ENCODE measurements at regions not wholly inside any gene's neighbourhood (a gene's known extent, or its start where the extent isn't known, plus 50 kb on each side); places are given as distances from the start of the nearest gene placed in this dataset.
"Not testable (repeated sequence)": the region's sequence is repeated elsewhere in the genome, so short reads cannot be mapped to it uniquely, and the experiment has no call there.

DNA sequence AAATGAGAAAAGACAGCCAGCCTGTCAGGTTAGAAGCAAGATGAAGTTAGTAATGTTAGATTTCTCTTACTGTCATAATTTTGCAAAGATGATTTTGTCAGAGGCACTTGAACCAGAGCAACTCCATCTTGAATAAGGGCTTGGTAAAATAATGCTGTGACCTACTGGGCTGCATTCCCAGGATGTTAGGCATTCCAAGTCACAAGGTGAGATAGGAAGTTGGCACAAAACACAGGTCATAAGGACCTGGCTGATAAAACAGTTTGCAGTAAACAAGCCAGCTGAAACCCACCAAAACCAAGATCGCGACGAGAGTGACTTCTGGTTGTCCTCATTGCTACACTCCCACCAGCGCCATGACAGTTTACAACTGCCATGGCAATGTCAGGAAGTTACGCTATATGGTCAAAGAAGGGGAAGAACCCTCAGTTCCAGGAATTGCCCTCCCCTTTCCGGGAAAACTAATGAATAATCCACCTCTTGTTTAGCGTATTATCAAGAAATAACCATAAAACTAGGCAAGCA lies 1313.5 kb upstream of the TMEM132C start:
- DNase-seq (ENCODE audit: low read depth in 4 of 4, low spot score in 3 of 4), result no peak

DNA sequence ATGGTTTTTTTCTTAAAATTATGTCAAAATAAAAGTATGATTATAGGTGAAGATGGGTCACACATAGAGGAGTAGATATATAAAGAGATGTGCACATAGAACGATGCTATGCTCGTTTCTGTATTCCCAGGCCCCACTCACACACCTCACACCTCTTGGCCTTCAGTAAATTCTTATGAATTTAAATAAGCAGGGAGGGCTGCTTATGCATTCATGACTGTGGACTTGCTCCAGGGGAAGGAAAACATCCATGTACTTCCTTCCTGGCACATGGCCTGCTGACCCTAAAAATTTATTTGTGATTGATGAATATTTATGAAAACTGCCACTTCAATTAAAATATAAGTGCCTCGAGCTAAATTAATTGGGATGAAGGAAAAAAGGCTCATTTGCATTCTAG lies 1306.7 kb upstream of the TMEM132C start:
- no peak for DNase-seq (ENCODE audit: low read depth in 4 of 4, low spot score in 3 of 4)

DNA sequence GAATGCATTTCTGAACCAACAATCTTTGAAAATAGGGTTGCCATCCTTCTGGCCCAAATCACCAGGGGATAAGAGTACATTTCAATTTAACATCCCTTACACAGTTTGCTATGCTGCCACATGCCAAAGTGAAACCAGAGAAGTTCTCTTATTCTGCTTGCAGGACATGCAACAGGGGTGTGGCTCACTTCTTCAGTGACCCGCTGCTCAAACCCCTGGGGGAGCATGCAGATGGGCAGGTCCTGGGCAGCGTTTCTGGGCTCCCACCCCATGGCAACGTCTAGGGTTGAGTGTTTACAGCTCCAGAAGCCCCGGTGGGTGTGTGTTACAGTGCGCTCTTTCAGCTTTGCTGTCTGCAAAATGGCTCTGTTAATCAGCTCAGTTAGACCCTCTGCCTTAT lies 1306.3 kb upstream of the TMEM132C start:
- no peak for DNase-seq (ENCODE audit: low read depth in 4 of 4, low spot score in 3 of 4)

DNA sequence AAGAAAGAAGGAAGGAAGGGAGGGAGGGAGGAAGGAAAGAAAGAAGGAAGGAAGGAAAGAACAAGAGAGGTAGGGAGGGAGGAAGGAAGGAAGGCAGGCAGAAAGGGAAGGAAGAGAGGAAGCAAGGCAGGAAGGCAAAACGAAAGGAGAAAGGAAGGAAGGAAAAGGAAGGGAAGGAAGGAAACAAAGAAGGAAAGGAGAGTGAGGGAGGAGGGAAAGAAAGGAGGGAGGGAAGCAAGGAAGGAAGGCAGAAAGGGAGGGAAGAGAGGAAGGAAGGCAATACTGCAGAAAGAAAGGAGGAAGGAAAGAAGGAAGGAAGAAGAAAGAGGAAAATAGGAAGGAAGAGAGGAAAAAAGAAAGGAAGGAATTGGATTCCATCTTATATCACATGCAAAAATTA lies 1303.1 kb upstream of the TMEM132C start:
- DNase-seq (ENCODE audit: low read depth in 4 of 4, low spot score in 3 of 4), result no peak

DNA sequence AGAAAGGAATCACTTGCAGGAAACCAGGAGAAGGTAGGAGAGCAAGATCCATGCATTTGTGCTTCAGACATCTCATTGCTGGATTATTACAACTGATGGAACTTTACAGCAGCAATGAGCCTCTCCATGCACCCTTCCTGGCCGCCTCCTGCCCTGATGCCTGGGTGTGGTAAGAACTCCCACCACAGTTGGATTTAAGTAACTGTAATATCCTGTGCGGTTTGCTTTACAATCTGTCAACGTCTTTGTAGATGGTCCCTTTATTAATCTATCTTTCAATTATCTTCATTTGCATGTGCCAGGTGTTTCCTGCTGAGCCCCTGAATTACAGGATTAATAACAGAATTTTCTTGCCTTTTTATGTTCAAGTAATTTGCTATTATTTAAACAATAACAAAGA lies 1300.5 kb upstream of the TMEM132C start:
- DNase-seq (ENCODE audit: low read depth in 4 of 4, low spot score in 3 of 4), result no peak

DNA sequence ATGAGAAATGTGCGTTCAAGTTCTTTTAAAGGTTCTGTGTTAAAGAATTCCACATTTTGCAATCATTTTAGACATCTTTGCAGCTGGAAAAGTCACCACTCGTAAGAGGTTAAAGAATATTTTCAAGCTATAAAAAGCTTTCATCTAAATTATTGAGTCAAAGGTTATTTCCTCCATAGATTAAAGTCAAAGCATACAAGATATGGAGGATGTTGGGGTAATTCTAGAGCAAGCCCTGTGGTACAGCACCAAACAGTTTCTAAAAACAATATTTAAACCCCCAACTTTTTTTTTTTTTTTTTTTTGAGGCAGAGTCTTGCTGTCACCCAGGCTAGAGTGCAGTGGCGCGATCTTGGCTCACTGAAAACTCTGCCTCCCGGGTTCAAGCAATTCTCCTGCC lies 1299.8 kb upstream of the TMEM132C start:
- no peak for DNase-seq (ENCODE audit: low read depth in 4 of 4, low spot score in 3 of 4)

DNA sequence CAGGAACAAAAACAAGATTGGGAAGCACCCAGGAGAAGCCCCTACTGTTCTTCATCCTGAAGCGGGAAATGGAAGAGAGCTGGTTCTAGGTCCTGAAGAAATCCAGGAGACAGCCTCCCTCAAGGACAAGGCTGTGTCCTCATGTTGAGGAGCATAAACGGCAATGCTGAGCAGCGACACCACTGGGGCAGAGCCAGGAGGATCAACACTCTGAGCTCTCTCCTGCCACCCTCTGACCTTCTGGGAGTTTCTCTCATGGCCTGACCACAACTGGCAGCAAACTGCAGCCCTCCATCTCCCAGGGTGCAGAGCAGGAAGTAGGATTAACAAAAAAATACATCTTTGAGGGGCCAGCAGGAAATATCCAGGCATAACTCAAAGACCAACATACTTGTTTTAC lies 1292.2 kb upstream of the TMEM132C start:
- no peak for DNase-seq (ENCODE audit: low read depth in 4 of 4, low spot score in 3 of 4)

DNA sequence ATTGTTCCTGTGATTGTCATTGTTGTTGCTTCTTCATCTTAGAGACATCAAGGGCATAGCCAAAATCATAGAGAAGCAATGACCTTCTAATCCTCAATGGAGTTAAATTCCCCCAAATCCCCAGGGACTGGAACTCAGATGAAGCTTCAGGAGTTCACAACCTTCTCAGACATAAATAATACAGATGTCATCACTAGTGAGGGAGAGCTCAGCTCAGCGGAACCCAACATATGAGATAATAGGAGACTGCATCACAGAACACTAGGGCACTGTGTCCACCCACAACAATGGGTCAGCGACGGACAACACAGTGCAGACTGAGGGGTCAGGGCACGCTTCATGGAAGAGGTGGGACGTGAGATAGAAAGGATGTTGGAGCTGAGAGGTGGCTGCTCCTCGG lies 1290.4 kb upstream of the TMEM132C start:
- no peak for DNase-seq (ENCODE audit: low read depth in 4 of 4, low spot score in 3 of 4)

DNA sequence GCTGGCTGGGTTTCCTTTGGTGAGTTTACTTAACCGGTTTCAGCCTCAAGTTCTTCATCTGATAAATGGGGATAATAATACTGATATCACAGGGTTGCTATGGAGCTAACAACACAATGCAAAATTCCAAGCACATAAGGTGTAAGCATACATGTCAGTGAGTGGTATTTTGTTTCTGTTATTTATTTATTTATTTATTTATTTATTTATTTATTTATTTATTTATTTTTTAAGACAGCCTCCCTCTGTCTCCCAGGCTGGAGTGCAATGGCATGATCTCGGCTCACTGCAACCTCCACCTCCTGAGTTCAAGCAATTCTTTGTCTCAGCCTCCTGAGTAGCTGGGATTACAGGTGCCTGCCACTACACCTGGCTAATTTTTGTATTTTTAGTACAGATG lies 1287.4 kb upstream of the TMEM132C start:
- DNase-seq (ENCODE audit: low read depth in 4 of 4, low spot score in 3 of 4), result not testable (repeated sequence)

DNA sequence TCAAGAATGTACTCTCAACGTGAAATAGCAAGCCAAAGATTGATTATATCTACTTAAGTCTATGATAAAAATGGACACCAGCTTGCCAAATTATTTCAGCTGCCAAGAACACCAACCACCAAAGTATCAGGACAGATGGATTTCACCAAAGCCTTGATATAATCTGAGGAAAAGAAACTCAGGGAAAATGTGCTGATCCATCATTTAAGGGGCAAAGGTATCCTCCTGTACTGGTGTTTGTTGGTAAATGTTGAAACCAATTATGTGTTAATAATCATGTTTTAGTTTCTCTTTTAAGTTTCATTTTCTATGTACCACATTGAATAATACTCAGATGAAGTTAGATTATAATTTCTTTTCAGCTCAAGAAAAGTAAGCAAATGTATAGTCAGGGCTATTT lies 1284.3 kb upstream of the TMEM132C start:
- no peak for DNase-seq (ENCODE audit: low read depth in 4 of 4, low spot score in 3 of 4)

DNA sequence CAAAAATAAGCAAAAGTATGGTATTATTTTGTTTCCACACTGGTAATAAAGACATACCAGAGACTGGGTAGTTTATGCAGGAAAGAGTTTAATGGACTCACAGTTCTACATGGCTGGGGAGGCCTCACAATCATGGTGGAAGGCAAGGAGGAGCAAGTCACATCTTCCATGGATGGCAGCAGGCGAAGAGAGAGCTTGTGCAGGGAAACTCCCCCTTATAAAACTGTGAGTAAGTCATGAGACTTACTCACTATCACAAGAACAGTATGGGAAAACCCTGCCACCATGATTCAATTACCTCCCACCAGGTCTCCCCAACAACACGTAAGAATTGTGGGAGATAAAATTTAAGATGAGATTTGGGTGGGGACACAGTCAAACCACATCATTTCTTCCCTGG lies 1283.2 kb upstream of the TMEM132C start:
- not testable (repeated sequence) for DNase-seq (ENCODE audit: low read depth in 4 of 4, low spot score in 3 of 4)

DNA sequence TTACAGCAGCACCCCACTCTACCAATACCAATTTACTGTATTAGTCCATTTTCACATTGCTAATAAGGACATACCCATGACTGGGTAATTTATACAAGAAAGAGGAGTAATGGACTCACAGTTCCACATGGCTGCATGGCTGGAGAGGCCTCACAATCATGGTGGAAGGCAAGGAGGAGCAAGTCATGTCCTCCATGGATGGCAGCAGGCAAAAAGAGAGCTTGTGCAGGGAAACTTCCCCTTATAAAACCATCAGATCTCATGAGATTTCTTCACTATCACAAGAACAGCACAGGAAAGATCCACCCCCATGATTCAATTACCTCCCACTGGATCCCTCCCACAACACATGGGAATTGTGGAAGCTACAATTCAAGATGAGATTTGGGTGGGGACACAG lies 1281.3 kb upstream of the TMEM132C start:
- not testable (repeated sequence) for DNase-seq (ENCODE audit: low read depth in 4 of 4, low spot score in 3 of 4)

DNA sequence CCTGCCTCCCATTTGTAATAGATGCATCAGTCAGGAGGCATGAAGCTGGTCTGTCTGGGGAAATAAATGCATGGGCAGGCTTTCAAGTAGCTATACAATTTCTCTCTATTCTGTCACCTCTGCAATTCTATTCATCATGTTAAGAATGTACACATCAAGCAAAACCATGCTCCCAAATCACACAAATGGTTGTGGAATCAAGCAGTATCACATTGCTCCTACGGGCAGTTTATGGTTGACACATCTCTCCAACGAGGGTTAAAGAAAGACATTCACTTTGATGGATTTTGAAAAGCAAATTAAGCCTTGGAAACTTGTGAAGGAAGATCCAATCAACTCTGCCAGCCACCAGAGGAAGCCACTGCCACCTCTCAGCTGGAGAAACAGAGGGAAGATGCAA lies 1277.4 kb upstream of the TMEM132C start:
- DNase-seq (ENCODE audit: low read depth in 4 of 4, low spot score in 3 of 4), result no peak

DNA sequence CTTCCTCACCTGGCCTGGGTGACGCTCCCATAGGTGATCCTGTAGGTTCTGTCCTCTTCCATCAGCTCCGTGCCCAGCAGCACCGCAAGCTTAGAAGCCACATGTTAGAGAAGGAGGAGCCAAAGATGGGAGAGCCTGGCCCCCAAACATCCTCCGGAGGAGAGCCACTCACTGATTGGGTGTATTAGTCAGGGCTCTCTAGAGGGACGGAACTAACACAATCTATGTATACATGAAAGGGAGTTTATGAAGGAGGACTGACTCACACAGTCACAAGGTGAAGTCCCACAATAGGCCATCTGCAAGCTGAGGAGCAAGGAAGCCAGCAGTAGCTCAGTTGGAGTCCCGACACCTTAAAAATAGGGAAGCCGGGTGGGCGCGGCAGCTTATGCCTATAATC lies 1273.1 kb upstream of the TMEM132C start:
- DNase-seq (ENCODE audit: low read depth in 4 of 4, low spot score in 3 of 4), result no peak

DNA sequence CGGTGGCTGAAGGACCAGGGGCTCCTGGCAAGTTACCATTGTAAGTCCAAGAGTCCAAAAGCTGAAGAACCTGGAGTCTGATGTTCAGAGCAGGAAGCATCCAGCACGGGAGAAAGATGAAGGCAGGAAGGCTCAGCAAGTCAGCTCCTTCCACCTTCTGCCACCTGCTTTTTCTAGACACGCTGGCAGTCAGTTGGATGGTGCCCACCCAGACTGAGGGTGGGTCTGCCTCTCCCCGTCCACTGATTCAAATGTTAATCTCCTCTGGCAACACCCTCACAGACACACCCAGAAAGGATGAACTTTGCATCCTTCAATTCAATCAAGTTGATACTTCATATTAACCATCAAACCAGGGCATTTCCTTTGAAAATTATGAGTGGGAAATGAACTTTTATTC lies 1272.4 kb upstream of the TMEM132C start:
- DNase-seq (ENCODE audit: low read depth in 4 of 4, low spot score in 3 of 4), result no peak

DNA sequence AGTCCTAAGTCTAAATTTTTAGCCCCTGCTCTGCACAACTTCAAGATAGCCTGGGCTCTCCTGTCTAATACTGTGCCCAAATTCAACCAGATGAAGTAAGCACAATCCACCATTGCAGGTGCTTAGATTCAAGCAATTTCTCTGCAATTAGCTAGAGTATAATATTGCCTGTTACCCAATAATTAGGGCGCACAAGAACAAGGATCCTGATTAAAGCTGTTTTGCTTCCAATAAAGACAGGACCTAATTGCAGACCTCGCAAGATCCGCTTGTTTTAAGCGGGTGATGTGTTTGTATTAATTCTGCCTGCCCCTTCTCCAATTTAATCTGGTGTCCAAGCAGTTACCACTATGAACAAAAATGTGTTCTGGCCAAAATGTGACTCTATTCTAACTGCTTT lies 1268.9 kb upstream of the TMEM132C start:
- DNase-seq (ENCODE audit: low read depth in 4 of 4, low spot score in 3 of 4), result no peak

DNA sequence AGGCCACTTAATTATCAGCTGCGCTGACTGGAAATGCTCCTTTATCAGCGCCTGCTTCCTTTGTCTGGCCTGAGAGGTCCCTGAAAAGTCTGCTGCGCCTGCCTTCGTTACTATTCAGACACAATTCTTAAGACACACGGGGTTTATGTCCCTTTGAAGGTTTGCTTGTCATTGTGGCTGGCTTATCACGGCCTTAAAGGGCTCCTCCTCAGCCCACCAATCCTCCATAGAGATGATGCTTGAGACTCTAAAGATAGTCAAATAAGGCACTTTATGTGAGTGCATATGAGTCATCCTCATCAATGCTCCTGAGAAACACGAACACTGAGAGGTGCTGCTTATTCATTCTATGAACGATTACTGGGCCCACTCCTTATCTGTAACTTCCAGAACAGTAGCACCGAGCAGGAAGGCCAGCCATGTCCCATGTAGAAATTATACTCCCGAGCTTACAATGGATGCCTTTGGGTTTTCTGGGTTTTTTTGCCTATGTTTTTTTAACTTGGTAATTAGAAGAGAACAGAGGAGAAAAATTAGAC lies 1268.2 kb upstream of the TMEM132C start:
- DNase-seq (ENCODE audit: low read depth in 4 of 4, low spot score in 3 of 4), result no peak

DNA sequence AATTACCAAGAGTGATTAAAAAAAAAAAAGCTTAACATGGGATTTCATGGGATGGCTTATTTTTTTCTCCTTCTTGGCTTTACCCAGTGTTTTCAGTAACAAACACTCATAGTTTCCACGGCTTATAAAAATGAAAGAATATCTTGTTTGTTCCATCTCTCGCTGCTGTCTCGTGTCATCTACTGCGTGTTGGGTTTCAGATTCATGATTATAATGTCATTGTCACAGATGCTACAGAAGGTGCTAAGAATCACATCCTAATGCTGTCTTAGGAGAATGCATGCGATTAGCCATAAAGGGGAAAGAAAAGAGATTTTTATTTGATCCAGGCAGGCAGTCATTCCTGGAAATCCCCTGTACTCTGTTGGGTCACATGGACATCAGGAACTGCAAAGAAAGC lies 1267.6 kb upstream of the TMEM132C start:
- DNase-seq (ENCODE audit: low read depth in 4 of 4, low spot score in 3 of 4), result no peak

DNA sequence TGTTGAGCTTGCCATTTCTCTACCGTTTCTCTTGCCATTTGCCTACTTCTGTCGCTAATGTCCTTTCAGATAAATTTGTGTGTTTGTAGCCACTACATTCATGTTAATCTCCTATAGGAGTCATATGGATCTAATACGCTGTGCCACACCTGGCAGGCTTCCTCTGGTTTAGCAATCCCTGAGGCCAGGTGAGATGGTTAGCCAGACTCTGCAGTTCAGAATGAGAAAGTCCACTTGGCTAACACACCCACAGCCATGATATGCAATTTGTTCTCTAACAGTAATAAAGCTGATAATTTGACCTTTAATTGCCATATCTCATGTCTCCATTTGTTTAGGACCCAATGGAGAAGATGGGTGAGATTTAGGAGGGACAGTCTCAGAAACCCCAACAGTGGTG lies 1261.6 kb upstream of the TMEM132C start:
- DNase-seq (ENCODE audit: low read depth in 4 of 4, low spot score in 3 of 4), result no peak

DNA sequence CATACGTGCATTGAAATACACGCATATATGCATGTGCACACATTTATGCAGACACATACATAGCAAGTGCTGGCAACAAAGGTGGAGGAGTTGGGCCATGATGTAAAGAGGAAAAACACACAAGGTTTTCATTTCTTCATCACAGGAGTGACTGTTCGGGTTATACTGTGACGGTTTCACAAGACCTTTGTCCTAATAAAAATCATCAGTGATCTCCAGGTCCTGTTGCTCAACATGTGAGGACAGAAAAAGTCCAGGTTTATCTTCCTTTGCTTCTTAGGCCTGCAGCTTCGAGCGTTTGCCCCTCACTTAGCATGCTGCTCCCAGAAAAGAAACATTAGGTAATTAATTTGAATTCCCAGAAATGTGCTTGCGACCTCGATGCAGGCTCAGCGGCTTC lies 1260.0 kb upstream of the TMEM132C start:
- DNase-seq (ENCODE audit: low read depth in 4 of 4, low spot score in 3 of 4), result no peak

DNA sequence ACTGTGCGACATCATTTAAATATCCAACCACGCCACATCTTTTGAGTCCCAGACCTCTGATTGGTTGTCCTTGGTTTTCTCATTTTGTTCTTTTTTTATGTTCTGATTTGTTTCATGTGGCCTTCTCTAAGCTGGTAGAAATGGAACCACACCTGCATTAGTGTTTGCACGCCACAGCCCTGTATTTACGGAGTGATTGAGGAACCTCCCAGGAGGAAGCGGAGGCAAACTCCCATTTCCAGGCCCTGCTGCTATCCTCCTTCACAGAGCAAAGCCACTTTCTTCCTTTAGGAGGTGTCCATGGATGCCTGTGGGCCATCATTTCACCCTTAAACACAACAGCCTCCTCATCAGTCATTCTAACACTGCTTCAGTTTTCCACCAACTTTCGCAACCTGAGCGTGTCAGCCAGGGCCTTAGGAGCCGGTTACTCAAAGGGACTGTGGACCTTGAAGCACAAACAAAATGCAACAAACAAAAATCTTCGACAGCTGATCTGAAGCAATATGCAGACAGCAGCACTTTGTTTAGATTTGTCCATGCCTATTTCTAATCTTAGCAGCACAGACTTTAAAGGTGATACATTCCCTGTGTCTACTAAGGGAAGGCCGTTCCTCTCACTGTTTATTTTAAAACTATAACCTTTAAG lies 1258.1 kb upstream of the TMEM132C start:
- no peak for DNase-seq (ENCODE audit: low read depth in 4 of 4, low spot score in 3 of 4)

DNA sequence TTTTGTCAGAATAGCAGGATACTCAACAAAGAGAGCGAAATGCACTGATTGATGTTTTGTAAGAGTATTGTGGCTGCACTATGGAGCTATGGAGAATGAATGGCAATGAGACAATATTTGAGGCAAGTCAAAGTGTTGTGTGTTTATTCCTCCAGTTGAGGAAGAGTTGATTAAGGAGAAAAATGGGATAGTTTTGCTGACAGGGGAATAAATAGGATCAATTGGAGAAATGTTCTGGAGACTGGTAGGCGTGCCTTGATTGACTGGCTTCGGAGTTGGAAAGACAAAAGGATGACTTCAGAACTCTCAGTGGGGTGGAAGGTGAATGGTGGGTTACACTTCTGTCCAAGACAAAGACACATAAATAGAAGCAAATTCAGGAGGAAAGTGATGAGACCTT lies 1254.9 kb upstream of the TMEM132C start:
- no peak for DNase-seq (ENCODE audit: low read depth in 4 of 4, low spot score in 3 of 4)

DNA sequence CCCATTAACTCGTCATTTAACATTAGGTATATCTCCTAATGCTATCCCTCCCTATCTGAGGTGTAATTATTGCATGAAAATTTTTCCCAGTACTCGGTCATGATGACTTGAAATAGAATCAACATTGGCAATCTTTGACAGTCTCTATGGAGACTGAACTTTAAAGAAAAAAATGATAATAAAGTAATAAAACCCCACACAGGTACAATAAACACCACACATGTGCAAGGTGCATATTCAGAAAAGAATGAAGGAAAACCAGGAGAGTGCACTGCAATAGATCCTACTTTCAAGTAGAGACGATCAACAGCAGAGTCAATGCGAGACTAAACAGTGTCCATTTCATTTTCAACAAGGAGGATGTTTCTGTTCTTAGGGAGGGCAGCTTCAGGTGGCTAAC lies 1253.8 kb upstream of the TMEM132C start:
- DNase-seq (ENCODE audit: low read depth in 4 of 4, low spot score in 3 of 4), result no peak

All from right renal pelvis (tissue), 4 donors.